ENCODE measurements at regions not wholly inside any gene's neighbourhood (a gene's known extent, or its start where the extent isn't known, plus 50 kb on each side); places are given as distances from the start of the nearest gene placed in this dataset.
A peak's percentile ranks its signal among the peaks of the same experiment; 100 is the strongest.

- Histone ChIP-seq H3K9me3 (ENCODE audit: control insufficient read depth, insufficient read depth, low read length) (no peaks in the 10 kb centered on the region), H3K4me3 (ENCODE audit: low read depth, low read length) (no peak overlapping the region), H3K27ac (ENCODE audit: low read depth, low read length) (peak overlapping the region; percentile 32), H3K27me3 (ENCODE audit: control insufficient read depth, insufficient read depth, low read length) (no peaks in the 10 kb centered on the region)
- DNase-seq (ENCODE audit: low read depth, low spot score): no peak
- ChIA-PET CTCF (interaction anchor here (0.8 to 2.4 kb wide), 5 partner anchors 13 to 129 kb away, joined by 3 to 9 read pairs (median 3); no protein-coding TSS in a partner anchor), POLR2A (interaction anchor here (0.6 to 1.3 kb wide), 2 partner anchors 16 to 137 kb away, joined by 3 to 5 read pairs; no protein-coding TSS in a partner anchor)
- TF ChIP-seq CTCF (IDR thresholded peaks at IDR 0.05; ENCODE audit: low read depth, low read length): no peak
Measured at GRCh38 chr7:25725451-25725850, 426.5 kb upstream of the NFE2L3 start.

DNA sequence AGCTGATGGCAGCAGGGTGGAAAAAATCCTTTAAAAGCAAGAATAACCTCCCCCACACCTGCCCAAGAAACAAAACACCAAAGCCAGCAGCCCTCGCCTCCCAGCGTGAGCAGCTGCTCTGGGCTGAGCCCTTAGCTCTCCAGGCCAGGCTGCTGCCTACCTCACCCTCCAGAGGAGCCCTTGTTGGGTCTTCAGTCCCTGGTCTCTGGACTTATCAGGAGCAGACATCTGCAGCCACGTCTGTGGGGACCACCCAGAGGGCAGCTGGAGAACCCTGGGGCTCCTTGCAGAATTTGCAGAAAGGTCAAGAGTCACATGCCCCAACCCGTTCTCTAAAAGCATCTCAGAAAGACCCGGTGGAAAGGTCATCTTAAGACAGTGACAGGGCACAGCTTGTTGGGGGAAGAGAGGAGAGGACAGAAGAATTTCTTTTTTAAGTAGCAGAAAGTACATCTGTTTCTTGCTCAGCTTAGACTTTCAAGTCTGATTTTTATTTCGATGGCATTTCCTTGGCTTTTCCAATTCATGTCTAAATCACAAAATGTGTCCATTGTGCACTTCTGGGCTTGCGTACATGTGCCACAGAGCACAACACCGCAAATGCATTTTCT is 425.7 kb upstream of the NFE2L3 start:
- CTCF ChIA-PET: interaction anchor here (0.8 to 2.4 kb wide), 3 partner anchors 12 to 125 kb away, joined by 3 to 9 read pairs (median 4); no protein-coding TSS in a partner anchor
- Histone ChIP-seq H3K27ac (ENCODE audit: low read depth, low read length) (no peak overlapping the region), H3K9me3 (ENCODE audit: control insufficient read depth, insufficient read depth, low read length) (no peaks in the 10 kb centered on the region), H3K4me3 (ENCODE audit: low read depth, low read length) (no peak overlapping the region), H3K27me3 (ENCODE audit: control insufficient read depth, insufficient read depth, low read length) (no peaks in the 10 kb centered on the region)
- no peak for TF ChIP-seq CTCF (IDR thresholded peaks at IDR 0.05; ENCODE audit: low read depth, low read length)
- DNase-seq (ENCODE audit: low read depth, low spot score): no peak
- POLR2A ChIA-PET: interaction anchor here (0.6 to 1.3 kb wide), 2 partner anchors 17 to 136 kb away, joined by 3 to 5 read pairs; no protein-coding TSS in a partner anchor

DNA sequence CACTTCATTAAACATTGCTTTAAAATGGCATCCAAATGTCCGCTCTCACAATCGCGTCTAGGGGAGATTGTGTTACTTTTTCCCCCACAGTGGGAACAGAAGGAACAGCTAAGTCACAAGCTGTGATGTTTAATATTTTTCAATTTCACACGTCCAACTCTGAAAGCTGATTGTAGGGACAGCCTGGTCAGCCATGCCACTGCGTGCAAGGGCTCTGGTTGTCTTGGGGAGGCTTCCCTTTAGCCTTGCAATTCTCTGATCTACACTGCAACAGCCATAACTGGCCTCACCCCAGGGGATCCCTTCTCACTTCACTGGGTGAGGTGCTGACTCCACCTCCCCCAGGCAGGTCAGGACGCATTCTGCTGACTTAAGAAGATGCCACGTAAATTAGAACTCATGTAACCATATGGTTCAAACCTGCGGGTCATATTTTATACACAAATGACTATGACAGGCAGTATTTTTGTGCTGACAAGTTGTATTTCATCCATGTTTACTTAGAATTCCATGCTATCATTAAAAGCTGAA is 425.2 kb upstream of the NFE2L3 start:
- CTCF ChIA-PET: interaction anchor here (1.0 to 2.4 kb wide), 4 partner anchors 64 to 128 kb away, joined by 4 to 9 read pairs (median 4); no protein-coding TSS in a partner anchor
- H3K4me3 ChIP-seq (ENCODE audit: low read depth, low read length): no peak overlapping the region
- no peaks in the 10 kb centered on the region for H3K9me3 ChIP-seq (ENCODE audit: control insufficient read depth, insufficient read depth, low read length)
- no peak overlapping the region for H3K27ac ChIP-seq (ENCODE audit: low read depth, low read length)
- no peaks in the 10 kb centered on the region for H3K27me3 ChIP-seq (ENCODE audit: control insufficient read depth, insufficient read depth, low read length)
- POLR2A ChIA-PET: interaction anchor here (1.3 kb wide), 1 partner anchor 18 kb away, joined by 3 read pairs; no protein-coding TSS in a partner anchor
- no peak for DNase-seq (ENCODE audit: low read depth, low spot score)
- TF ChIP-seq CTCF (IDR thresholded peaks at IDR 0.05; ENCODE audit: low read depth, low read length): no peak

DNA sequence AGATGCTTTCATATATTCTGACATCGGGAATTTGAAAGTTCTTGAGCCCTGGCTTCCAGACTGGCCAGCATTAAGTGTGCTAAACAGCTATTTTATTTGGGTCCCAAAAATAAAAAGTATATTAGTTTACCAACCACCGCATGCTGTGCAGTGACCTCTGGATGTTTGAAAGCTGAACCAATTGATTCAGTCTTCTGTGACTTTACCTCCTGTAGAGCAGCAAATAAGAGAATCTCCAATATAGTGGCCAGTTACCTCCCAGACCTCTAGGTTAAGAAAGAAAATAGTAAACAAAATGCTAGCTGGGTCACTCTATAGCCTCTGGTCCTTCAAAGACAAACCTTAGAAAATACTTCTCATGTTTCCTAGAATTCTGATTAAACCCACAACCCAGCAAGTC is 424.6 kb upstream of the NFE2L3 start:
- ChIA-PET CTCF (interaction anchor here (0.7 to 2.4 kb wide), 4 partner anchors 64 to 1232 kb away, joined by 3 to 9 read pairs (median 4); no protein-coding TSS in a partner anchor), POLR2A (no interaction called here)
- no peaks in the 10 kb centered on the region for H3K27me3 ChIP-seq (ENCODE audit: control insufficient read depth, insufficient read depth, low read length)
- DNase-seq (ENCODE audit: low read depth, low spot score): no peak
- no peak overlapping the region for H3K4me3 ChIP-seq (ENCODE audit: low read depth, low read length)
- no peaks in the 10 kb centered on the region for H3K9me3 ChIP-seq (ENCODE audit: control insufficient read depth, insufficient read depth, low read length)
- no peak overlapping the region for H3K27ac ChIP-seq (ENCODE audit: low read depth, low read length)
- no peak for TF ChIP-seq CTCF (IDR thresholded peaks at IDR 0.05; ENCODE audit: low read depth, low read length)

- TF ChIP-seq CTCF (IDR thresholded peaks at IDR 0.05; ENCODE audit: low read depth, low read length): no peak
- CTCF ChIA-PET: interaction anchor here (0.7 to 2.4 kb wide), 3 partner anchors 65 to 1232 kb away, joined by 3 to 9 read pairs (median 4); no protein-coding TSS in a partner anchor
- Histone ChIP-seq H3K4me3 (ENCODE audit: low read depth, low read length) (no peak overlapping the region), H3K27me3 (ENCODE audit: control insufficient read depth, insufficient read depth, low read length) (no peaks in the 10 kb centered on the region), H3K9me3 (ENCODE audit: control insufficient read depth, insufficient read depth, low read length) (no peaks in the 10 kb centered on the region), H3K27ac (ENCODE audit: low read depth, low read length) (no peak overlapping the region)
- POLR2A ChIA-PET: no interaction called here
- no peak for DNase-seq (ENCODE audit: low read depth, low spot score)
Measured at GRCh38 chr7:25727876-25728275, 424.1 kb upstream of the NFE2L3 start.

All from AG04450 (cell line).